SK-N-SH (cell line): ENCODE measurements at regions not wholly inside any gene's neighbourhood (a gene's known extent, or its start where the extent isn't known, plus 50 kb on each side); places are given as distances from the start of the nearest gene placed in this dataset.

Experiments
- EP300 ChIP-seq, 2 experiments: IDR thresholded peaks; 2 replicates each; pipeline versions ENCODE4 v1.4.0 to v1.6.1; 2012; ENCODE audit warnings: borderline replicate concordance in 1 of 2, low read depth in 1 of 2, low read length in 1 of 2
- TF ChIP-seq, protein P1 (sequence below): fragments of 200-600 bp; sonication (generic); IDR thresholded peaks from 2 replicates; pipeline ENCODE4 v1.6.1; 2017; ENCODE audit warnings: antibody characterized with exemption, mild to moderate bottlenecking, moderate library complexity

DNA sequence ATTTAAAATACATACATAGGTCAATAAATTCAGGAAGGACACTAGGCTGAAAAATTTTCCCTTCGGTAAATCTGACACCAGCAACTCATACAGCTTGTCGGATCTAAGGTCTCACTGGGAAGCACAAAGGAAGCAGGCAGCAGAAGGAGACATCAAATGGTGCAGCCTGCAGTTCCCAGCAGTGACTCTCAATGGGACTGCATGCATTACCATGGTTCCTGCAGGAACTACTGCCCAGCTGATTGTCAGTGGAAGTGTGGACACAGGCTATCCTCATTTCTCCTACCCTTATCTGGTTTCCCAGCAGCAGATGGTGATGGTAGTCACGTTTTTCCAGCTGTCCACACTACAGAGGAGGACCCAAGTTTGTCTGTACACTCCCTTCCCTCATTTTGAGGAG, 113.3 kb downstream of the PPP1R2C start:
- TF ChIP-seq EP300 (IDR thresholded peaks at IDR 0.05; ENCODE audit: borderline replicate concordance in 1 of 2, low read depth in 1 of 2, low read length in 1 of 2): no peak
- TF ChIP-seq, protein P1, sequence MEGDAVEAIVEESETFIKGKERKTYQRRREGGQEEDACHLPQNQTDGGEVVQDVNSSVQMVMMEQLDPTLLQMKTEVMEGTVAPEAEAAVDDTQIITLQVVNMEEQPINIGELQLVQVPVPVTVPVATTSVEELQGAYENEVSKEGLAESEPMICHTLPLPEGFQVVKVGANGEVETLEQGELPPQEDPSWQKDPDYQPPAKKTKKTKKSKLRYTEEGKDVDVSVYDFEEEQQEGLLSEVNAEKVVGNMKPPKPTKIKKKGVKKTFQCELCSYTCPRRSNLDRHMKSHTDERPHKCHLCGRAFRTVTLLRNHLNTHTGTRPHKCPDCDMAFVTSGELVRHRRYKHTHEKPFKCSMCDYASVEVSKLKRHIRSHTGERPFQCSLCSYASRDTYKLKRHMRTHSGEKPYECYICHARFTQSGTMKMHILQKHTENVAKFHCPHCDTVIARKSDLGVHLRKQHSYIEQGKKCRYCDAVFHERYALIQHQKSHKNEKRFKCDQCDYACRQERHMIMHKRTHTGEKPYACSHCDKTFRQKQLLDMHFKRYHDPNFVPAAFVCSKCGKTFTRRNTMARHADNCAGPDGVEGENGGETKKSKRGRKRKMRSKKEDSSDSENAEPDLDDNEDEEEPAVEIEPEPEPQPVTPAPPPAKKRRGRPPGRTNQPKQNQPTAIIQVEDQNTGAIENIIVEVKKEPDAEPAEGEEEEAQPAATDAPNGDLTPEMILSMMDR: no peak
